Uterus (tissue), 3 donors: ENCODE measurements at regions not wholly inside any gene's neighbourhood (a gene's known extent, or its start where the extent isn't known, plus 50 kb on each side); places are given as distances from the start of the nearest gene placed in this dataset.

Experiments used
- DNase-seq, 2 donors: peaks; one replicate each; pipeline ENCODE4 v3.0.0-alpha.2; 2019 to 2020
- H3K27ac ChIP-seq, 2 donors: fragments of 200-600 bp; sonication (generic); 1 replicate in 1 of 2; 2 replicates in 1 of 2; pipeline ENCODE4 v1.5.1; 2016 to 2018
- H3K27me3 ChIP-seq, 2 donors: fragments of 200-600 bp; sonication (generic); one replicate each; pipeline ENCODE4 v1.5.1; 2018 to 2019; ENCODE audit warnings: control low read depth in 1 of 2
- H3K36me3 ChIP-seq, 2 donors: fragments of 200-600 bp; sonication (generic); one replicate each; pipeline ENCODE4 v1.5.1; 2019; ENCODE audit warnings: control low read depth in 1 of 2
- H3K4me1 ChIP-seq, 2 donors: fragments of 200-600 bp; sonication (generic); one replicate each; pipeline ENCODE4 v1.5.1; 2018 to 2019; ENCODE audit warnings: control low read depth in 1 of 2
- H3K4me3 ChIP-seq, 2 donors: fragments of 200-600 bp; sonication (generic); 1 replicate in 1 of 2; 2 replicates in 1 of 2; pipeline ENCODE4 v1.5.1; 2018 to 2019; ENCODE audit warnings: mild to moderate bottlenecking in 1 of 2
- H3K9me3 ChIP-seq, 2 donors: fragments of 200-600 bp; sonication (generic); one replicate each; pipeline ENCODE4 v1.5.1; 2019; ENCODE audit warnings: control low read depth in 1 of 2
- CTCF ChIP-seq, 4 experiments: fragments of 200-600 bp in 2 of 4; fragments of 450-650 bp in 2 of 4; sonication (generic) in 2 of 4; IDR thresholded peaks; one replicate each; pipeline ENCODE4 v1.5.1; 2016 to 2019; ENCODE audit warnings: antibody characterized with exemption in 4 of 4, mild to moderate bottlenecking in 2 of 4, moderate library complexity in 1 of 4
- POLR2A ChIP-seq, 2 donors: fragments of 450-650 bp; IDR thresholded peaks; one replicate each; pipeline ENCODE4 v1.6.1; 2016; ENCODE audit warnings: antibody characterized with exemption in 2 of 2, mild to moderate bottlenecking in 1 of 2, moderate library complexity in 1 of 2
- intact Hi-C: fragments of 100-400 bp; cut with DNase I; formaldehyde crosslinking; loops from one replicate; pipeline ENCODE4 v1.15.1; 2023; ENCODE audit warnings: low total_unique reads
- donor health status: DM: yes; HTN: yes; CAD: no.

DNA sequence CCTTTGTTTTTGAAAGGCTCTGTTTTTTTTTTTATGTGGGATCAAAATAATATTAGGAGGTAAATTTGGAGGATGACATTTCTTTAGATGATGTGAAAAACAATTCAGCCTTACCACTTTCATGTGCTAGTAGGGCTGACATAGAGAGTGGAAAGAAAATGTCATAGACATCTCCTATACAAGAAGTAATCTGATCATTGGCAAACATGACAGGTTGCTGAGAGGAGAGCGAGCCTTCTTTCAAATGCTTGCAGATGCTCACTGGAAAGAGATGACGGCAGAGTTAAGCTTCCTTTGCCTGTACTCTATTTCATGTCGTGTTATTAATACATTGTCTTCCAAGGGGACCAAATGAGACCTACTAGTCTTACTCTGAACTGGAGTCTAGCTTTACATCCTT, 160.1 kb upstream of the DAP start:
- DNase-seq = no peak
- intact Hi-C loops = no loop called here
- no peak for TF ChIP-seq CTCF (IDR thresholded peaks at IDR 0.05)
- no peak for TF ChIP-seq POLR2A (IDR thresholded peaks at IDR 0.05)

DNA sequence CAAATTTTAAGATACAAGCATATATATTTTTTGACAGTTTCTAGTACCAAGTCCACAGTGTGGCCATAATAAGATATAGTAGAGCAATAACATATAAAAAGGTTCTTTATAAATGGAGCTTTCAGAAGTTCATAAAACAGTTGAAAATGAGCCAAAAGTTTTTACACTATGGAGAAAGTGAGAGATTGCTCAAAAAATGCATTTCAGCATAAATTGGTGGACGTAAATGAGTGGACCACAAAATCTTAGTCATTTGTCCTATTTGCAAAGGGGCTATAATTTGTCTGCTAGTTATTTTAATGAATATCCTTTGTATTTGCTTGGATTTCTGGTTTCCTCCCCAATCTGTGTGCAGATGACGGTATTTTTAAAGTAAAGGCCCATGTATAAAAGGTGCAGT, 159.4 kb upstream of the DAP start:
- Histone ChIP-seq H3K9me3 (no peaks in the 10 kb centered on the region), H3K4me1 (no peaks in the 10 kb centered on the region), H3K4me3 (no peak overlapping the region), H3K27ac (no peak overlapping the region), H3K27me3 (no peaks in the 10 kb centered on the region), H3K36me3 (no peaks in the 10 kb centered on the region)
- DNase-seq = no peak
- intact Hi-C loops = no loop called here
- TF ChIP-seq POLR2A (IDR thresholded peaks at IDR 0.05) = no peak
- no peak for TF ChIP-seq CTCF (IDR thresholded peaks at IDR 0.05)

More for the DNA sequence above, 160.1 kb upstream of the DAP start:
- no peaks in the 10 kb centered on the region for H3K27me3 ChIP-seq
- H3K4me3 ChIP-seq = no peak overlapping the region
- no peaks in the 10 kb centered on the region for H3K36me3 ChIP-seq
- H3K9me3 ChIP-seq = no peaks in the 10 kb centered on the region
- no peaks in the 10 kb centered on the region for H3K4me1 ChIP-seq
- H3K27ac ChIP-seq = no peak overlapping the region

DNA sequence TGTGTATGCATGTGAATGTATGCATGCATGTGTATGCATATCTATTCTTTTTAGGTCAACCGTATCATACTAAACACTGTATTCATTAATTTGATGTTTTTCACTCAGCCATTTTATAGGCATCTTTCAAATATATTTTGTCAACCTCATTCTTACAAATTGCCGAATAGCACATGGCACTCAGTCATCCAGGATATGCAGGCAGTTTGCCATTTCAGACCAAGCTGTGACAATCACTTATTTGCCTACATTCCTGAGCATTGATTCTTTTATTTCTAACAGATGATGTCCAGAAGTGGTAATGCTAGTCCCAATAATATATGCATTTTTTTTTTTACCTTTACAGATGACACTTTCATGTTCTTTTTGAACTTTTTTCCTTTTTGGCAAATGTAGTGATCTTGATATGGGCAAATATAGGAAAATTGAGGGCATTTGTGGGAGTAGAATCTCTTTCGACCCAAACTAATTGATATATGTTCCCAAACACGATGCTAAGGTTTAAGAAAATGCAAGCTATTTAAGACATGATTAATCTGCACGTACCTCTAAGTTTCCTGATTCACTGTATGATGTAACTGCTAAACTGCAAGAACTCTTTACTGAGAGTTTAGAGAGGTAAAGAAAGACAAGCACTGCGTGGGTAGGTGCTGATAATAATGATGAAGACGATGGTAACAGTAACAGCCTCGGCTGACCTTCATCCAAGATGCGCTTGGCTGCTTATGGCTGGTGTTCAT, 153.9 kb upstream of the DAP start:
- intact Hi-C loops = no loop called here
- no peaks in the 10 kb centered on the region for H3K36me3 ChIP-seq
- no peak for DNase-seq

GRCh38 chr5:10913841-10914240, 152.8 kb upstream of the DAP start:
- intact Hi-C loops = no loop called here
- H3K4me1 ChIP-seq = no peaks in the 10 kb centered on the region
- TF ChIP-seq CTCF (IDR thresholded peaks at IDR 0.05) = no peak
- TF ChIP-seq POLR2A (IDR thresholded peaks at IDR 0.05) = no peak

More for the DNA sequence above, 153.9 kb upstream of the DAP start:
- Histone ChIP-seq H3K27me3 (no peaks in the 10 kb centered on the region), H3K27ac (no peak overlapping the region), H3K4me3 (no peak overlapping the region), H3K4me1 (no peaks in the 10 kb centered on the region), H3K9me3 (no peaks in the 10 kb centered on the region)
- TF ChIP-seq POLR2A (IDR thresholded peaks at IDR 0.05) = no peak
- no peak for TF ChIP-seq CTCF (IDR thresholded peaks at IDR 0.05)

DNA sequence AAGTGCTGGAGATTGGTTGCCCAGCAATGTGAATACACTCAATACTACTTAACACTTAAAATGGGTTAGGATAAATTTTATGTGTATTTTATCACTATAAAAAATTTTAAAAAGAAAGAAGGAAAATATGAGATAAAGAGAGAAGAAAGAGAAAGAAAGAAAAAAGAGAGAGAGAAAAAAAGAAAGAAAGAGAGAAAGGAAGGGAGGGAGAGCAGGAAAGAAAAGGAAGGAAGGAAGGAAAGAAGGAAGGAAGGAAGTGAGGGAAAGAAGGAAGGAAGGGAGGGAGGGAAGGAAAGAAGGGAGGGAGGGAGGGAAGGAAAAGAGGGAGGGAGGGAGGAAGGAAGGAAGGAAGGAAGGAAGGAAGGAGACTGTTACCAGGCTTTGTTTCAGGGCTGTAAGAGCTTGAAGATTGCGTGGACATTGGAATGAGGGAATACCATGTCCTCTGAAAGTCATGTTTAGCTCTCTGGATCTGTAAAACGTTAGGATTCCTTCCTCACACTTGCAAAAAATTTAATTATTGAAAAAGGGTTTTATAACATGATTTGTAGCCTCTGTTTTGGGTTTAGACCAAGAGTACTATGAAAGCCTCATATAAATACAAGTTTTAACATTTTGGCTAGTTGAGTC, 152.3 kb upstream of the DAP start:
- H3K27me3 ChIP-seq = no peaks in the 10 kb centered on the region
- DNase-seq = no peak
- no peak overlapping the region for H3K4me3 ChIP-seq
- TF ChIP-seq CTCF (IDR thresholded peaks at IDR 0.05) (no peak), POLR2A (IDR thresholded peaks at IDR 0.05) (no peak)
- H3K36me3 ChIP-seq = no peaks in the 10 kb centered on the region
- no peak overlapping the region for H3K27ac ChIP-seq
- H3K4me1 ChIP-seq = no peaks in the 10 kb centered on the region
- intact Hi-C loops = no loop called here
- H3K9me3 ChIP-seq = no peaks in the 10 kb centered on the region

More at GRCh38 chr5:10913841-10914240, 152.8 kb upstream of the DAP start:
- no peak overlapping the region for H3K27ac ChIP-seq
- no peak overlapping the region for H3K4me3 ChIP-seq
- no peak for DNase-seq
- H3K9me3 ChIP-seq = no peaks in the 10 kb centered on the region
- H3K27me3 ChIP-seq = no peaks in the 10 kb centered on the region
- no peaks in the 10 kb centered on the region for H3K36me3 ChIP-seq
